ENCODE measurements at regions not wholly inside any gene's neighbourhood (a gene's known extent, or its start where the extent isn't known, plus 50 kb on each side); places are given as distances from the start of the nearest gene placed in this dataset.

GRCh38 chr3:42037318-42037945 is 53.7 kb upstream of the TRAK1 start:
- no peak for DNase-seq

GRCh38 chr3:42036483-42036823 is 54.7 kb upstream of the TRAK1 start:
- DNase-seq, result no peak

DNA sequence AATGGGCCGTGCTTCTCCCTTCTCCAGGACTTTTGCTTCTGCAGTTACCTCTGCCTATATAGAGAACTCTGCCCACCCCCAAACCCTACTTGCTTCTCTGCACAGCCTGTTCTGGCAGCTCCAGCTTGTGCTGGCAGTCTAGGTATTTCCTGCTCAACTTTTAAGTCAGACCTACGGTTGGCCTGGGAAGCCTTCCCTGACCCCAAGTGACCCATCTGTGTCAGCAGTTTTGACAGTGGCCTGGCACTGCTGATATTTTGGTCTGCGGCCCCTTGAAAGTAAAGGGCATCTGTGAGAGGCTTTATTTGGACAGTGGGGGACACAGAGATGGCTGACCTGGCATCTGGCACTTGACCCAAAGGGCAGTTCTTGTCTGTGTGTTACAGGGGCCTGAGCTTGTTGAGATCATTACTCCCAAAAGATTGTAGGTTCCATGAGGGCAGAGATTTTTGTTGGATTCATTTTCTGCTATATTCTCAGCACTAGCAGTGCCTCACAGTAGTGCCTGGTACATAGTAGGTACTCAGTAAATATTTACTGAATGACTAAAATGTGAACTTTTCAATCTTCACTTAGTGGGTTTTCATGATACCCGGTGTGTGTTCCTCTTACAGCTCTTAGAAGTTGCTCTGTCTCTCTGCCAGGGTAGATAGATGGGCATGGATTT is 55.2 kb upstream of the TRAK1 start:
- DNase-seq, result no peak

DNA sequence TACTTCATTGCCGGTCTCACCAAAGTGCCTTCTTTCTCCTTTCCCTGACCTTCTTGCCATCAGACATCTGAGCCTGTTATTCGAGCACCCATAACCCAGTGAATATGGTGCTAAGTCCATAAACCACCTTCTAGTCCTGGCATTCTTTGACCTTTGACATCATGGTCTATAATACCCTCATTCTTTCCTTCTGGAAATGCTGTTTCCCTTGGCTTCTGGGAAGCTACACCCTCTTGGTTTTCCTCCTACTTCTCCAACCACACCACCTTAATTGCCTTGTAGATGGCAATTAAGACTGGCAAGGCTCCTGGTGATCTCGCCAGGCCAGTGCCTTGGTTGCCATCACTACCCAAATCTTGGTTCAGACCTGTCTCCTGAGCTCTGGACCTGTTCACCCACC is 56.1 kb upstream of the TRAK1 start:
- no peak for DNase-seq

DNA sequence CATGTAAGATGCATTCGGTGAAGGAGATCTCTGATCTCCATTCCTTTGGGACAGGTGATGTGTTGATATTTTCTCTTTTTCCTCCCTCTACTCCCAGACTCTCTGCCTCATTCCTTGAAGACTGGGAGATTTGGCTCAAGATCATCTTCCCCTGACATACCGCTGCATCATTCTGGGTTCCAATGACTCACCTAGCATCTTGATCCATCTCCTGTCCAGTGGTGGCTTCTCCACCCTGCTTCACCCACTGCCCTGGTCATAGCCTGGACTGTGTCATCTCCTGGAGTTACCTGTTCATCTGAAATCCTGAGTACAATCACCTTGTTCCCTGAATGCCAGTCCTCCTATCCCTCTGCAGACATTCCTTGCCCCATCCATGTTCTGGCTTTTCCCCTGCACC is 57.4 kb upstream of the TRAK1 start:
- DNase-seq, result no peak

GRCh38 chr3:42032693-42033349 is 58.3 kb upstream of the TRAK1 start:
- peak; percentile 75 for DNase-seq

- DNase-seq, result no peak
Observed at GRCh38 chr3:42031808-42032480, 59.2 kb upstream of the TRAK1 start.

GRCh38 chr3:42028474-42028873 is 62.7 kb upstream of the TRAK1 start:
- no peak for DNase-seq

GRCh38 chr3:42027571-42027970 is 63.6 kb upstream of the TRAK1 start:
- no peak for DNase-seq

- peak; percentile 94 for DNase-seq
Observed at GRCh38 chr3:42025370-42026138, 63.7 kb upstream of the ULK4 start.

GRCh38 chr3:42024591-42025351 is 62.9 kb upstream of the ULK4 start:
- DNase-seq, result no peak

DNA sequence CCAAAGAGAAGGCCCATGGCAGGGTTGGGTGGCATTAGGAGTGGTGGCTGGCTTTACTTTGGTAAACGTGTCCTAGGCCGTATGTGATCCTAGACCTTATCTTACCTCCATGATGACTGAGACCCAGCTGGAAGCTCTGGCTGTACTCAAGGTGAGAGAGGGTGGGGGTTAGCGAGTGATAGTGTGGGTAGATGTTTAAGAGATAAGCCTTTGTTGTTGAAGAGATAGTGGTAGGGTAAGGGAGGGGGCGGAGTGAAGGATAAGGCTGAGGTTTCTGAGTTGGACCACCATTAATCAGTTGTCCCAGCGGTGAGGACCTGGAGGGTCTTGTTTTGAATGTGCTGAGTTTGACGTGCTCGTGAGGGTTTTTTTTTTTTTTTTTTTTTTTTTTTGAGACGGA is 61.5 kb upstream of the ULK4 start:
- no peak for DNase-seq

DNA sequence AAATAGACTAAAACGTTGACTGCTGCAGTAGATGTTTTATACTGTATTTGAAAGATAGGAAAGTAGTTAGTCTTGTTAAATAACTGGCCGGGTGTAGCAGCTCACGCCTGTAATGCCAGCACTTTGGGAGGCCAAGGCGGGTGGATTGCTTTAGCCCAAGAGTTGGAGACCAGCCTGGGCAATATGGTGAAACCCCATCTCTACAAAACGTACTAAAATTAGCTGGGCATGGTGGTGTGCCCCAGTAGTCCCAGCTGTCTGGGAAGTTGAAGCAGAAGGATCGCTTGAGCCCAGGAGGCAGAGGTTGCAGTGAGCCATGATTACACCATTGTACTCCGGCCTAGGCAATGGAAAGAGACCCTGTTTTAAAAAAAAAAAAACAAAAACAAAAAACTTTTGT is 60.5 kb upstream of the ULK4 start:
- DNase-seq, result no peak

GRCh38 chr3:42020684-42021307 is 58.9 kb upstream of the ULK4 start:
- DNase-seq, result no peak

DNA sequence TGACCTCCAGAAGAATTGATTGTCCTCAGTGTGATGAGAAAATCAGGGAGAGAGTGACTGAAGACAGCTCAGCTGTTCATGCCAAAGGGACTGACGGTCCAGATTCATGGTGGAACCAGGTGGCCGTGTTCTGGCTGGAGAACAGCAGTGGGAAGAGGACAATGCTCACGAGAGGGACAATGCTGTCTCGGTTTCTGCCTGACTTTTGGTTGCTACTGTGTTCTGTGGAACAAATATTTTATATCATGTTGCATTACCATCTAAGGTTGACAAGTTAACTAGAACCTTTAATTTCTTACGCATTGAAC is 58.0 kb upstream of the ULK4 start:
- DNase-seq, result no peak

GRCh38 chr3:42019144-42019952 is 57.4 kb upstream of the ULK4 start:
- no peak for DNase-seq

- DNase-seq, result no peak
Observed at GRCh38 chr3:42014921-42015533, 53.1 kb upstream of the ULK4 start.

- DNase-seq, result no peak
Observed at GRCh38 chr3:42014458-42014920, 52.6 kb upstream of the ULK4 start.

DNA sequence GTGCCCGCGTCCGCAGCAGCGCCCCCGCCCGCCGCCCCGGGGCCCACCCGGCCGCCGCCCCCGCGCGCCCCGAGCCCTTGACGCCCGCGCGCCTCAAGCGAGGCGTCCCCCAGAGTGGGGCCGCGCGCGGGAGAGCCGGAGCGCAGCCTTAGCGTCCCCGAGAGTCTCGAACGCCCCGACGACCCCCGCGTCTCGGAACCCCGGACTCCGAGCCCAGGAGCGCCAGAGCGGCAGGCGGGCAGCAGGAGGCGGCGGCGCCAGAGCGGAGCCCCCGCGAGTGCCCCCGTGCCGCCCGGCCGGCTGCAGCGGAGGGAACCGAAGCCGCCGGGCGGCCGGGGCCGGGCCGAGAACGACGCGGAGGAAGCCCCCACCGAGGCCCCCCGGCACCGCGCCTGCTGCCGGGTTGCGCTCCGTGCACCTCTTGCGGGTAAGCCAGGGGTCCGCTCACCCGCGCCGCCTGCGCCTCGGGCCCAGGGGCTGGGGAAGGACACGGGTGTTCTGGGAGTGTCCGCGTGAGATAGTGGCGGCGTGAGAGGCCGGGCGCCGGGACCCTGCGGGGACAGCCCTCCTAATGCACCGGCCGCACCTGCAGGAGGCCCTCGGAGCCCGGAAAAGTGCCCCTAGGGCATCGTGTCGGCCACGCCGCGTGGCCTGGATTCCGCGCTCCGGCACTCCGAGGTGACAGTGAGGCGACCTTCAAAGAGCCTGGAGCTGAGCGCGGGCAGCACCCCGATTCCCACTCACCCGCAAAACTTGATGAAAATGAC is 52.0 kb upstream of the ULK4 start:
- no peak for DNase-seq

Data from left kidney (tissue), 1 donor.